ENCODE measurements at regions not wholly inside any gene's neighbourhood (a gene's known extent, or its start where the extent isn't known, plus 50 kb on each side); places are given as distances from the start of the nearest gene placed in this dataset.

- H3K9me3 ChIP-seq (ENCODE audit: control insufficient read depth, low read depth, low read length) = no peaks in the 10 kb centered on the region
- H3K4me1 ChIP-seq (ENCODE audit: control insufficient read depth, extremely low read depth, insufficient read depth, low read length) = no peaks in the 10 kb centered on the region
- no peaks in the 10 kb centered on the region for H4K20me1 ChIP-seq (ENCODE audit: control insufficient read depth, extremely low read depth, insufficient read depth, low read length)
- H3K27ac ChIP-seq (ENCODE audit: control insufficient read depth, insufficient read depth, low read length) = no peak overlapping the region
- no peaks in the 10 kb centered on the region for H3K9me1 ChIP-seq (ENCODE audit: control insufficient read depth, extremely low read depth, insufficient read depth, low read length)
- dilution Hi-C loops (cut with MboI; ENCODE audit: extremely low pct_ligation_motif_present, low sequenced_read_pairs) = no loop called here
- no peaks in the 10 kb centered on the region for H3K79me2 ChIP-seq (ENCODE audit: control insufficient read depth, insufficient read depth, low read length)
- FAIRE-seq (no peak), DNase-seq (ENCODE audit: low read depth, low spot score) (no peak)
- H2AFZ ChIP-seq (ENCODE audit: control insufficient read depth, low read length) = no peak overlapping the region
- H3K36me3 ChIP-seq (ENCODE audit: control insufficient read depth in 2 of 2, extremely low read depth in 1 of 2, insufficient read depth in 2 of 2, low read length in 2 of 2) = no peaks in the 10 kb centered on the region
- H3K27me3 ChIP-seq (ENCODE audit: control insufficient read depth, extremely low read depth, insufficient read depth, low read length) = no peaks in the 10 kb centered on the region
- TF ChIP-seq EZH2 (IDR thresholded peaks at IDR 0.05; ENCODE audit: low read length) = no peak
- no peak for TF ChIP-seq CTCF (optimal IDR thresholded peaks at IDR 0.05 in 1 of 3, IDR thresholded peaks at IDR 0.05 in 1 of 3, conservative IDR thresholded peaks at IDR 0.05 in 1 of 3; ENCODE audit: extremely low read depth in 1 of 3, insufficient read depth in 2 of 3, low read length in 3 of 3)
- no peak overlapping the region for H3K4me3 ChIP-seq (ENCODE audit: control insufficient read depth in 2 of 3, extremely low read depth in 1 of 3, insufficient read depth in 2 of 3, low read depth in 1 of 3, low read length in 3 of 3)
- no peak overlapping the region for H3K4me2 ChIP-seq (ENCODE audit: control insufficient read depth, extremely low read depth, insufficient read depth, low read depth, low read length)
- H3K9ac ChIP-seq (ENCODE audit: control insufficient read depth, extremely low read depth, insufficient read depth, low read length) = no peak overlapping the region
Measured at GRCh38 chr3:181086011-181086410, 96.5 kb upstream of the DNAJC19 start.

GRCh38 chr3:181081930-181082329, 92.4 kb upstream of the DNAJC19 start:
- TF ChIP-seq EZH2 (IDR thresholded peaks at IDR 0.05; ENCODE audit: low read length) (no peak), CTCF (optimal IDR thresholded peaks at IDR 0.05 in 1 of 3, IDR thresholded peaks at IDR 0.05 in 1 of 3, conservative IDR thresholded peaks at IDR 0.05 in 1 of 3; ENCODE audit: extremely low read depth in 1 of 3, insufficient read depth in 2 of 3, low read length in 3 of 3) (no peak)
- H3K4me1 ChIP-seq (ENCODE audit: control insufficient read depth, extremely low read depth, insufficient read depth, low read length) = no peaks in the 10 kb centered on the region
- H2AFZ ChIP-seq (ENCODE audit: control insufficient read depth, low read length) = no peak overlapping the region
- H3K4me3 ChIP-seq (ENCODE audit: control insufficient read depth in 2 of 3, extremely low read depth in 1 of 3, insufficient read depth in 2 of 3, low read depth in 1 of 3, low read length in 3 of 3) = no peak overlapping the region
- H3K36me3 ChIP-seq (ENCODE audit: control insufficient read depth in 2 of 2, extremely low read depth in 1 of 2, insufficient read depth in 2 of 2, low read length in 2 of 2) = no peaks in the 10 kb centered on the region
- H3K79me2 ChIP-seq (ENCODE audit: control insufficient read depth, insufficient read depth, low read length) = no peaks in the 10 kb centered on the region
- H3K9me1 ChIP-seq (ENCODE audit: control insufficient read depth, extremely low read depth, insufficient read depth, low read length) = no peaks in the 10 kb centered on the region
- no peaks in the 10 kb centered on the region for H4K20me1 ChIP-seq (ENCODE audit: control insufficient read depth, extremely low read depth, insufficient read depth, low read length)
- dilution Hi-C loops (cut with MboI; ENCODE audit: extremely low pct_ligation_motif_present, low sequenced_read_pairs) = no loop called here
- FAIRE-seq (no peak), DNase-seq (ENCODE audit: low read depth, low spot score) (no peak)
- H3K27me3 ChIP-seq (ENCODE audit: control insufficient read depth, extremely low read depth, insufficient read depth, low read length) = no peaks in the 10 kb centered on the region
- no peak overlapping the region for H3K4me2 ChIP-seq (ENCODE audit: control insufficient read depth, extremely low read depth, insufficient read depth, low read depth, low read length)
- no peaks in the 10 kb centered on the region for H3K9me3 ChIP-seq (ENCODE audit: control insufficient read depth, low read depth, low read length)
- no peak overlapping the region for H3K9ac ChIP-seq (ENCODE audit: control insufficient read depth, extremely low read depth, insufficient read depth, low read length)
- no peak overlapping the region for H3K27ac ChIP-seq (ENCODE audit: control insufficient read depth, insufficient read depth, low read length)
